ENCODE measurements at regions not wholly inside any gene's neighbourhood (a gene's known extent, or its start where the extent isn't known, plus 50 kb on each side); places are given as distances from the start of the nearest gene placed in this dataset.

DNA sequence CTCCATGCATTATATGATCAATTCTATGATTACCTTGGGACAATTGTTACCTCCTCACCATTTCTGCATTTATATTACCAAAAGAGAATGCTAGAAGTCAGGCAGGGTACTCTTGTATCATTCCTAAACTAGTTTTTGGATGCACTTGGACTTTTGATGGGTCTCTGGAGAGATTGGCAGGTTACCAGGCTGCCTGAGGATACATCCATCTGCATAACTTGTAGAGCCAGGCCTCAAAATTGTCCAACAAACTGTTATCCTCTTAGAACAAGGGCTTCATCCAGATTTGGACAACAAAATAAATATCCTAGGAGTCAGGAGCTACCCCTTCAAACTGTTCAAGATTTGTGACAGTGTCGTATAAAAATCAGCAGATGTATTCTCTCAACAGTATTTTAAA lies 326.1 kb downstream of the IL15 start:
- POLR2A ChIA-PET = no interaction called here
- no peak overlapping the region for H3K4me2 ChIP-seq (ENCODE audit: insufficient read depth, low read length)
- dilution Hi-C loops (cut with MboI; ENCODE audit: extremely low pct_ligation_motif_present, low sequenced_read_pairs) = no loop called here

More for the DNA sequence above, 326.1 kb downstream of the IL15 start:
- no TSS peak for BruUV-seq (replicated peaks)
- Histone ChIP-seq H3K9ac (replicated peaks; ENCODE audit: extremely low read depth, insufficient read depth, low read length) (no peak overlapping the region), H3K4me3 (replicated peaks in 1 of 3; ENCODE audit: insufficient read depth in 1 of 3, low read depth in 1 of 3, low read length in 3 of 3) (no peak overlapping the region), H3K36me3 (ENCODE audit: control insufficient read depth in 2 of 2, extremely low read depth in 1 of 2, insufficient read depth in 2 of 2, low read length in 2 of 2) (no peaks in the 10 kb centered on the region), H2AFZ (ENCODE audit: low read depth, low read length) (no peak overlapping the region), H3K4me1 (ENCODE audit: control insufficient read depth, extremely low read depth, insufficient read depth, low read length) (no peaks in the 10 kb centered on the region), H3K9me1 (replicated peaks; ENCODE audit: control insufficient read depth, extremely low read depth, insufficient read depth, low read length) (no peaks in the 10 kb centered on the region), H3K9me3 (replicated peaks; ENCODE audit: control insufficient read depth, insufficient read depth, low read length) (no peaks in the 10 kb centered on the region), H4K20me1 (replicated peaks; ENCODE audit: control insufficient read depth, extremely low read depth, insufficient read depth, low read length) (no peaks in the 10 kb centered on the region), H3K27ac (ENCODE audit: insufficient read depth, low read depth, low read length) (no peak overlapping the region), H3K27me3 (ENCODE audit: control insufficient read depth in 2 of 2, insufficient read depth in 2 of 2, low read length in 2 of 2) (no peaks in the 10 kb centered on the region), H3K79me2 (ENCODE audit: control insufficient read depth, insufficient read depth, low read length) (no peaks in the 10 kb centered on the region)
- no peak for DNase-seq (ENCODE audit: low read depth, low spot score)
- intact Hi-C loops (cut with micrococcal nuclease) = no loop called here
- FAIRE-seq = no peak
- TF ChIP-seq POLR2A (IDR thresholded peaks at IDR 0.05; ENCODE audit: low read depth, low read length) (no peak), EZH2 (IDR thresholded peaks at IDR 0.05; ENCODE audit: borderline replicate concordance, low read depth, low read length, severe bottlenecking) (no peak), FOS (IDR thresholded peaks at IDR 0.05; ENCODE audit: borderline replicate concordance, insufficient read depth, low read length) (no peak), JUN (IDR thresholded peaks at IDR 0.05; ENCODE audit: borderline replicate concordance, insufficient read depth, insufficient read length, low read depth) (no peak), GATA2 (IDR thresholded peaks at IDR 0.05; ENCODE audit: insufficient read depth, insufficient read length, low read depth, low read length) (no peak), MYC (IDR thresholded peaks at IDR 0.05; ENCODE audit: low read depth, low read length) (no peak), POLR2AphosphoS5 (IDR thresholded peaks at IDR 0.05; ENCODE audit: insufficient read depth, low read depth, low read length) (no peak)
- TF ChIP-seq, protein P1, sequence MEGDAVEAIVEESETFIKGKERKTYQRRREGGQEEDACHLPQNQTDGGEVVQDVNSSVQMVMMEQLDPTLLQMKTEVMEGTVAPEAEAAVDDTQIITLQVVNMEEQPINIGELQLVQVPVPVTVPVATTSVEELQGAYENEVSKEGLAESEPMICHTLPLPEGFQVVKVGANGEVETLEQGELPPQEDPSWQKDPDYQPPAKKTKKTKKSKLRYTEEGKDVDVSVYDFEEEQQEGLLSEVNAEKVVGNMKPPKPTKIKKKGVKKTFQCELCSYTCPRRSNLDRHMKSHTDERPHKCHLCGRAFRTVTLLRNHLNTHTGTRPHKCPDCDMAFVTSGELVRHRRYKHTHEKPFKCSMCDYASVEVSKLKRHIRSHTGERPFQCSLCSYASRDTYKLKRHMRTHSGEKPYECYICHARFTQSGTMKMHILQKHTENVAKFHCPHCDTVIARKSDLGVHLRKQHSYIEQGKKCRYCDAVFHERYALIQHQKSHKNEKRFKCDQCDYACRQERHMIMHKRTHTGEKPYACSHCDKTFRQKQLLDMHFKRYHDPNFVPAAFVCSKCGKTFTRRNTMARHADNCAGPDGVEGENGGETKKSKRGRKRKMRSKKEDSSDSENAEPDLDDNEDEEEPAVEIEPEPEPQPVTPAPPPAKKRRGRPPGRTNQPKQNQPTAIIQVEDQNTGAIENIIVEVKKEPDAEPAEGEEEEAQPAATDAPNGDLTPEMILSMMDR (IDR thresholded peaks at IDR 0.05; ENCODE audit: extremely low read depth in 1 of 2, insufficient read depth in 1 of 2, low read depth in 1 of 2, low read length in 2 of 2) = no peak
- TF ChIP-seq, protein P2, sequence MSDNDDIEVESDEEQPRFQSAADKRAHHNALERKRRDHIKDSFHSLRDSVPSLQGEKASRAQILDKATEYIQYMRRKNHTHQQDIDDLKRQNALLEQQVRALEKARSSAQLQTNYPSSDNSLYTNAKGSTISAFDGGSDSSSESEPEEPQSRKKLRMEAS (IDR thresholded peaks at IDR 0.05; ENCODE audit: insufficient read depth, insufficient read length) = no peak
- CTCF ChIA-PET = interaction anchor here (0.9 kb wide), 1 partner anchor 13 kb away, joined by 3 read pairs; no protein-coding TSS in a partner anchor
